GM21360 (cell line): ENCODE measurements at regions not wholly inside any gene's neighbourhood (a gene's known extent, or its start where the extent isn't known, plus 50 kb on each side); places are given as distances from the start of the nearest gene placed in this dataset.

Source experiments
- ATAC-seq: cut with Tn5 transposase; IDR thresholded peaks from one replicate; pipeline ENCODE4 v1.9.1; 2021; ENCODE audit warnings: mild to moderate bottlenecking, moderate library complexity; ENCODE audit not compliant: unreplicated experiment

DNA sequence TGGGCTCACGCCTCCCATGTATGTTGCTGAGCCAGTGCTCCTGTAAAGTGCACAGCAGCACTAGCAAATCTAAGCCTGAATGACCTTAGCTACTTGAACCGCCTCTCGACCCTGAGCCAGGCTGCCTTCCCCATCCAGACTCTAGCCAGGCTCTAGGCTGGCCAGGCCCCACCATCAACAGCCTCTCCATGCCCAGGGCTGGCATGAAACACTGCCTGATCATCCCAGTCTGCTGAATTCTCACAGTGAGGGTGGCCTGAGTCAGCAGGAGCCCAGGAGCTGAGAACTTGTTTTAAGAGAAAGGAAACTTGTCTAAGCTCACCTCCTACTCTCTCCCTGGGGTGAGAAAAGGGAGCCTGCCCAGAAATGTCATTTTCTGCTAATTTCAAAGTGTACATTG lies 733.3 kb downstream of the PTPRU start:
- ATAC-seq: no peak

DNA sequence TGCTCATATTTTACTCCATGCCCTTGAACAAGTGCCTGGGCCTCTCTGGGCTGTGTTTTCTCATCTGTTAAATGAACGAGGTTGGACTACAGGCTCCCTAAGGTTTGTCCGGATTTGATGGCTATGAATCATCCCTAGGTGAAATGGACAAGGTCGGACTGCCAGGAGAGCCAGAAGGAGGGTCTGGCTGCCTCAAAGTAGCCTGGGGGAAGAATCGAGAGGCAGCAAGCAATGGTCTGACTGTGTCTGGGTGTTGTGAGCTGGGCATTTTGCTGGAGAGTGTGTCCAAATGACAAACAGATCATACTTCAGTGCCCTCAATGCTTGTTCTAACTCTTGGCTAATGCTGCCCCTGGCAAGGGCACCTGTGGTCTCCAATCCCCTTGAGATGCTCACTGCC lies 730.9 kb downstream of the PTPRU start:
- no peak for ATAC-seq

DNA sequence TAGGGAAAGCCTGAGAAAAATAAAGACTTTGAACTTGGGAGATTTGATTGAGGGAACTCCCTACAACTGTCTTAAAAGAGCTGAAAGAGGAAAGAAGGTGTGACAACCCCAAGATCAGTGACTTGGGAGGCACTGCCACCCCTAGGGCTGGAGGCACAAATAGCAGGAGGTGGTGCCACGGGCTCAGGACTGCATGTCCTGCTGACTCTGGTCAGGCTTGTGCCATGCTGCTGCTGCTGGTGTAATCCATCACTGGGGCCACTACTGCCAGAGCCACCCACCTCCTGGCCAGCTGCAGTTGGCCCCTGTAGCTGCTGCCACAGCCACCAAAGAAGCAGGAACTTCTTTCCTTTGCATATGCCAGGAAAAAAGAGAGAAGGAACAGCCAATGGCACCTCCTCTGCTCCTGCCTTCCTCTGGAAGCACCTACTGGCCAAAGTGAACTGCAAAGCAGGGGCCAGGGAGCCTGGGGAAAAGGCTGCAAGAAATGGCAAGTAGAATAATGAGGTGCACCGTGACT lies 730.3 kb downstream of the PTPRU start:
- no peak for ATAC-seq

DNA sequence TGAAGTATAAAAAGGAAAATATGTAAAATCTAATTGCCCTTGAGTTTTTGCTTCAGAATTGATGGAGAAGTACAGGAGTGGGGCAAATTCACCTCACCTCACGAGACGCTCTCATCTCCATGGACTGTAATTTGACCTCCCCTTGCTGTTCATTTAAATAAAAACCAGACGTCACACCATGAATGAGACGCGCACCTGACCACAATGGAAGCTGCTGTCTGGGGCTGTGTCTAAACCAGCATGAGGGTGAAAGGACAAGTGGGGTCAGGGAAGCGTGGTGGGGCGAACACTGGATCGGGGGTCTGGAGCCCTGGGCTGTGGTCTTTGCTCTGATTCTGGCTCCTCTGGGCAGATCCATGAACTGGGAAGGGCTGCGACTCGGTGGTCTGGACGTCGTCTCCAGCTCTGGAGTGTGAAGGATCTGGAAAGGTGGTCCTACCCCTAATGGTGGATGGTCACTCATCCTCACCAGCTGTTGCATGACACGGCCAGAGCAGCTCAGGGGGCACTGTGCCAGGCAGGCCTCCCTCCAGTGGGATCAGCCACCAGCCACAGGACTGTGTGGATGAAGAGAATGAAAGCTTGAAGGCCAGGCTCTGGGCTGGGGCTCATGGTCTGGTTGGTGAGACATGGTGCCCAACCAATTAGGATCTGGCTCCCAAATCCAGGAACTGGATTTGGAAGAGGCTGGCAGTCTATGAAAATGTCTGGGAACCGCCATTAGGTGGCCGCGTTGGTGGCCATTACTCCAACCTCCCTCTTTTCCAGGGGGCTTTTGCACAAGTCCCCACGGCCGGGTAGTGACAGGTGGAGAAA lies 728.6 kb downstream of the PTPRU start:
- no peak for ATAC-seq

DNA sequence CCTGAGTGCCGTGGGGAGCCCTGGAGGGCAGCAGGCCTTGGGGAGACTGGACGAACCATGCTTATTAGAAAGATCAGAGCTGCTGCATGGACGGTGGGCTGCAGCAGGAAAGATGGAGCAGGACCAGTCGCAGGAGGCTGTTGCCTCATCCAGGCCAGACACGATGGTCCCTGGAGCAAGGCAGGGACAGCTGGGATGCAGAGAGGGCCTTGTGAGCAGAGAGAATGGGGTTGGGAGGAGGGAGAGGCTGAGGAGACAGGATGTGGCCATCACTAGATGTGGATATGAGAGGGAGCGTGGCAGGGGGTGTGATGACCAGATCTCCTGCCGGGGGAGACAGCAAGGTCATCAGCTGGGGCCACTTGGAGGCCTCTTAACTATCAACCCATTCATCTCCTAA lies 727.6 kb downstream of the PTPRU start:
- no peak for ATAC-seq

DNA sequence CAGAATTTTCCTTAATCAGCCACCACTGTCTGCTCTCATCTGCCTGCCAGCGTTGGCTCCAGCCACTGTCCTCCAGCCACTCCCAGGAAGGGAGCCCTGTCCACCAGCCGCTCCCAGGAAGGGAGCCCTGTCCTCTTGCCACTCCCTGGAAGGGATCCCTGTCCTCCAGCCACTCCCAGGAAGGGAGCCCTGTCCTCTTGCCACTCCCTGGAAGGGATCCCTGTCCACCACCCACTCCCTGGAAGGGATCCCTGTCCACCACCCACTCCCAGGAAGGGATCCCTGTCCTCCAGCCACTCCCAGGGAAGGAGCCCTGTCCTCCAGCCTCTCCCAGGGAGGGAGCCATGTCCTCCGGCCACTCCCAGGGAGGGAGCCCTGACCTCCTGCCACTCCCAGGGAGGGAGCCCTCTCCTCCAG lies 726.5 kb downstream of the PTPRU start:
- no peak for ATAC-seq

DNA sequence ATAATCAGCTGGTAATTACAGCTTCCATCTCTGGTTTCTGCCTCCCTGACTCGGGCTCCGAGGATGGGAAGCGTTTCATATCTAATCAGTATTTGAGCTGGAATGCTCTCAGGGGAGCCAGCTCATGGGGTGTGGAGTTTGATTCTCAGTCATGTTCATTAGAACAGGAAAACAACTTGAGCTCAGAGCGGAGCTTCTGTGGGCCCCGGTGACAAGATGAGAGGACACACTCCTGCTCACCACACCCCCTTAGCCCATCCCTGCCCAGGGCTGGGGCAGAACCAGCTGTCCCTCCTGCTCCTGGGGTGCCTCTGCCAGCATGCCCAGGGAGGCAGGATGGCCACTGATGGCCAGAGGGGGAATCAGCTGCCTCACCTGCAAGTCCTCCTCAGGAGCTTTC lies 726.0 kb downstream of the PTPRU start:
- no peak for ATAC-seq

DNA sequence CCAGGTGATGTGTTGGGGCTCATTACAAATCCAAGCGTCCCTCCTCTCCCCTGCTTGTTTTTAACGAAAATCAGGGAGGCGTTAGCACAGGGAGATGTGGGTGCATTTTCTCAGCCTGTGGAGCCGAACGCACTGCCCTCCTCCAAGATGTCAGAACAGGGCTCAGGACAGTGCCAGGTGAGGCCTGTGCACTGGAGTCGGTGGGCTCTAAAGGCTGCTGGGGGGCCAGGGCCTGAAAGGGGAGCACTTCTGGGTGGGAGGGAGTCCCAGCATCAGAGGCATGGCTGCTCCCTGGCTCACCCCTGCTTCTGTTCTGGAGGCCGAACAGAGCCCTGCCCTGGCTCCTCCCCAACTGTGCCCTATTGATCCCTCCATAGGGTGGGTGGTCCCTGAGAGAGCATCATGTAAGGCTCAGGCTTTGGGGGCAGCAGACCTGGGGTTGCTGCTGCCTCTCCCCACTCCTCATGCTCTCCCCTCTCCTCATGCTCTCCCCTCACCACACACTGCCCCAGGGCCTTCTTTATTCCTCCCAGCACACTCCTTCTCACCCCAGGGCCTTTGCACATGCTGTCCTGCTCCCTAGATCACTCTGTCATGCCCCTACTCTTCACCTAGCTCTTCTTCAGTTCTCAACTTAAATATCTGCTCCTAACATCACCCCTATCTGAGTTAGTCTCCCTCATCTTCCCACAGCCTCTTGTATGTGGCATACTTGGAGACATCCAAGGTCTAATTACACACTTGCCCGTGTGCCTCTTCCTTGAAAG lies 725.2 kb downstream of the PTPRU start:
- no peak for ATAC-seq

DNA sequence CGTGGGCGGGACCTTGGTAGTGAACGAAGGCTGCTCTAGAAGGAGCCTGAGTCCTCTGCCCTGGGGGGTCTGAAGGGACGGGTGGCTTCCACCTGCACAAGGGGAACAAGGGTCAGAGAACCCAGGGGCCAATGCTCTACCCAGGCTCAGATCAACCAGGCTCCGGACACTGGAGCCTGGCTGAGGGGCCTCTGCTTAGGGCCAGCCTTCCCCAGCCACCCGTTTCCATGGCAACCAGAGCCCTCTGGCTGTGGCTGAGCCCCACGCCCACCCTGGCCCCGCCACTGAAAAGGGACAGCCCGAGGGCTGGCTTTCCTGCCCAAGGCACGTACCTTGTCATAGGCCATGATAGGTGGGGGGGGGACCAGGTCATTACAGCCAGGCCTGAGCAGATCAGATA lies 724.6 kb downstream of the PTPRU start:
- no peak for ATAC-seq

DNA sequence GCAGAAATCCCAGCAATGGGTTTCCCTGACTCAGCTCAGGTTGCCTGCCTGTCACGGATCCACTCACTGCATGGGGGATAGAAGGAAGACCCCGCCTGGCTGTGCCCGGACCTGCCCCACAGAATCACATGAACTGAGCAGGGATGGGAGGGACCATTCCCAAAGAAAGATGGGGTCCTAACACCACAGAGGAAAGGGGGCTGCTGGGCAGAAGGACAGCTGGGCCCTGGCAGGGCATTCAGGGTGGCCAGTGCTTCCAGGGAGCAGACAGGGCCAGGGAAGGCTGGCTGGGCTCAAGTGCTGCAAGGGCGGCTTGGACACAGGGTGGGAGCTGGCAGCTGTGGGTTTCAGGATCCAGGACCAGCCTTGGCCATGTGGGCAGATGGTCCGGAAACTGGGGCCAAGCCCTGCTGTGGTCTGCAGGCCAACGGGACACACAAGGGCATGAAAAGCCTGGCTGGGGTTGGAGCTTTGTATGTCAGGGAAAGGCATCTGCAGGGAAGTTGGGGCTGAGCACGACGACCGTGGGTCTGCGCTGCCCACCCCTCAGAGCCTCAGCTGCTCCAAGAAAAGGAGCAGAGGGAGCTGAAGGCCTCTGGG lies 723.9 kb downstream of the PTPRU start:
- no peak for ATAC-seq

DNA sequence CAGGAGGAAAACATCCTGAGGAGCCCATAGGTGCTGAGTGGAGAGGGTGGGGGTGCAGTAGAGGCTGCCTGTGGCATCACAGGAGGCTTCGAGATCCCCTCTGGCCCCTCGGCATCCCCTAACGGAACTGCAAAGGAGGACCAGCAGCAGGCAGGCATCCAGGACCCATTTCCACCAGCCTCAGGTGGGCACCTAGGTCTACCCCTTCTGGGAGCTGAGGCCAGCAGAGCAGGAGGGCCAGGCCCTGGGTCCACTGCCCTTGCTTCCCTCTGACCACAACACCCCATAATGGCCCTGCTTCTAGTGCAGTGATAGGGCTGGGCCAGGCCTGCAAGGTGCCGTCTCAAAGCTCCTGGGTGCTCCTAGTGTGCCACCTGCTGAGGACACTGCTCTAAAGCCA lies 723.0 kb downstream of the PTPRU start:
- ATAC-seq: no peak

DNA sequence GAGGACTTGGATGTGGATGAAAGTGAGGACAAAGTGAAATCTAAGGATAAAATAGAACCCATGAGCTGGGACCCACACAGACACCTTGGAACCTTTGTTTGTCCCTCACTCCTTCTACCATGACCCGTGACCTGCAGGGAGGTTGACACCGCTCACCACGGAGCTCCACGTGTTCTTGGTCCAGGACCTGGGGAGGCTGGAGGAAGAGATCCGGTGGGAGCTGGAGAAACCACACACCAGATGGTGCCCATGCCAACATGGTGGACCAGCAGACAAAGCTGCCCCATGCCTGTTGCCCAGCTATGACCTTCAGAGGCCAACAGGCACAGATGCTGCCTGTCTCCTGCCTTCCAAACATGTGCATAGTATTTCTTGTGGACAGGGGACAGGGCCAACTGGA lies 721.9 kb downstream of the PTPRU start:
- ATAC-seq: no peak

DNA sequence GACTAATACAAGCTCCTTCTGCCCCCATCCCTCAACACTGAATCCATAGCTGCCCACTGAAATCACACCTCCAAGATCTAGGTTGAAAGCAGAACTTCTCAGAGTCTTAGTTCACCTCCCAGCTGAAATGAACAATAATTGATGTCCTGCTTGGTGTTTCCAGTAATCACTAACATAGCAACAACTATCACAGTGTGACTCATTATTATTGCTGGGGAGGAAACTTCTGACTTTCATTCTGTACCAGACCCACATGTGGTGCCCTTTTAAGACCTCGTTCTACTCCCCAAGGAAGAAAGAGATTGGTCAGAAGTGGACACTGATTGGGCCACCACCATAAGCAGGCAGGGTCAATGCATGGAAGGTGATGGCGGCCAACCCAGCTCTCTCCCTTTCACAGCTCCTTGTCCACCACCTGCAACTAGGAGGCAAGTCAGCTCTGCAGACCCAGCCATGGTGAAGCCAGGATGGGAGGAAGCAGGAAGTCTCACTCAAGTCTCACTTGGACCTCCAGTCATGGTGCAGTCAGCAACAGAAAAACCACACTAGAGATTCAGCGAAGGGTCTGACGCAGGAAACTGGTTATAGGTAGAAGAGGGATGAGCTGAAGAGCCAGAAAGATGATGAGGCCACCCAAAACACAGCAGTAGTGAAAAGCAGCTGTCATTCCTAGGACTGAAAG lies 720.2 kb downstream of the PTPRU start:
- ATAC-seq: no peak

DNA sequence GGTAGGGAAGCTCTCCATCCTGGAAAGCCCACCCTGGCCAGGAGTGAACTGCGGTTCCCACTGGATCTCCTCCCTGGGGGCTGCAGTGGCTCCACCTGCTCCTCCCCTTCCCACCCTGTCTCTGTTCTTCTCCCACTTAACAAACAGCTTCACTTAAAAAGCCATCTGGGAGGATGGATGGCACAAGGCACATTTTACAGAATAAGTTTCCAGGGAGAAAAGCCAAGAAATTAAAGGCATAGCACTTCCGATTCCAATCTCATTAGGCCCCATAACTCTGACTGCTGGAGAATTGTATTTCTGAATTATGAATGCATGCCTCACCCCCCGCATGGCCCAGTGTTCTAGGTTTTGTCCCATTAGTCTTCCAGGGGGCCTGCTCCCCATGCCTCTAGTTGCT lies 718.3 kb downstream of the PTPRU start:
- no peak for ATAC-seq

DNA sequence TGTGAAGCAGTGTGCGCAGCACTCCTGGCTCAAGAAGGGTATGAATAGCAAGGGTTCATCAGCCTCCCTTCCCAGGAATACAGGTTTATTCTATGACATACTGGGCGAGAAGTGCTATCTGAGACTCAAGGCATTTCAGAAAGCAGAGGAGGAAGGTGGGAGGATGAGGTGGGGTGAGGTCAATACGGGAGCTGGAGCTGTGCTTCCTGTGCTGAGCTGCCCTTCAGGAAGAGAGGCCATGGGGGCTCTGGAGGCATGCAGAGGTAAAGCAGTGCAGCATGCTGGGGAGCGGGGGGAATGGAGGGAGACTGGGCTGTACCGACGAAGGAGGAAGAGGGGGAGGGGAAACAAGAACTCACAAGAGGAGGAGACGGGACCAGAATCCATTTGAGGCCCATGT lies 717.6 kb downstream of the PTPRU start:
- no peak for ATAC-seq

DNA sequence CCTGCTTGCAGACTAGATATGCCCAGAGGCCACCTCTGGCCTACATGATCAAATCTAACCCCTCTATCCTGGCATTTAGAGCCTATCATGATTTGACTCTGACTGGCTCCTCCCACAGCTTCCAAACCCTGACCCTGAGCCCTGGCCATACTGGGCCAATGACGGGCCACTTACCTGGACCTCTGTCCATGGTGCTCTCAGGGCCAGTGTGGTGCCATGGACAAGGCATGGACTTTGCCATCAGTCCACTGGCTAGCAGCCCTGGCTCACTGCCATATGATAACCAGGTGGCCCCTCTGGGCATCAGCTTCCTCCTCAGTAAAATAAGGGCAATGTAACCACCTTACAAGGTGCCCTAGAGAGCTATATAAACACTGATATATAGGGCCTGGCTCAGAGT lies 713.4 kb downstream of the PTPRU start:
- no peak for ATAC-seq

DNA sequence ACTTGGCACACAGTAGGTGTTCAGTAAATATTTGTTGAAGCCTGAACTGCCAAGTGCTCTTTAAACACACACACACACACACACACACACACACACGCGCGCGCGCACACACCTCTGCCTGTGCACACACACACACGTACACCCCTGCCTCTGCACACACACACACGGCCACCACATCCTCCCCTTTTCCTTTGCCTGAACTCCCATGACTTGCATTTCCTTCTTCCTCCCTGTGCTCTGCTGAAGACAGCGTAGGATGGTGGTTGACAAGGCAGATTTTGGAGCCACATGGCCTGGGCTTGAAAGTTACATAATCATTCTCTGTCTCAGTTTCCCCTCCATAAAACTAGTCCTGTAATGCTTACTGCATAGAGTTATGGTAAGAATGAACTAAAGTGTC lies 712.3 kb downstream of the PTPRU start:
- no peak for ATAC-seq

DNA sequence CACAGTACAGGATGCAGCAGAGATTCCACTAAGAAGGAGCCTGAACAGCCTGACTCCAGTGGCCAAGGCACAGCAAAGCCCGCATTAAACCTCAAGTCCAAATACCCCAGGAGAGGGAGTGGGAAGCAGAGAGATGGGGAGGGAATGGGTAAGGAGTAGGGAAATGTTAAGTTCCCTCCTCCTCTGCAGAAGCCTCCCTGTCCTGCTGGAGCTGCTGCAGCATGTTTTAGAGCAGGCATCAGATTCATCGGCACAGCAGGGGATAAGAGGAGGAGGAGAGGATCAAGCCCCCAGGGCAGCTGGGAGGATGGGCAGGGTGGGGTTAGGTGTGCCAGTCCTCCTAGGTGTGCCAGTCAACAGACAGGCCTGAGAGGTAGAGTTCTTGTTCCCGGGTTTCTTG lies 709.7 kb downstream of the PTPRU start:
- no peak for ATAC-seq

DNA sequence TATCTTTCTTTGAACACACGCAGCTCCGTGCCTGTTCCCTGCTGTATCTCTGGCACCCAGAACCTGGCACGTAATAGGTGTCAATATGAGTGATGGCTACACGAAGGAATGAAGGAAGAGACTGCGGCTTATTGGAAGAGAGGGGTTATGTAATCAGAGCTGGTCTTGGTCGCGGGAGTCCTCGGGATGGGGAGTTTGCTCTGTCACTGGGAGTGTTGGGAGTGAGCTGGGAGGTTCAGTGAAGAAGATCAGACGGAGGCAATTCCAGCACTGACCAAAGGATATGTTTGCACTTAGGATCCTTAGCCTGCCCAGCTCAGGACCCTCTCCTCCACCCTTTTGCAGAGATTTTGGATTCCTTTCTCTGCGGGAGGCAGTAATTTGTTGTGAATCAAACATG lies 709.1 kb downstream of the PTPRU start:
- no peak for ATAC-seq

DNA sequence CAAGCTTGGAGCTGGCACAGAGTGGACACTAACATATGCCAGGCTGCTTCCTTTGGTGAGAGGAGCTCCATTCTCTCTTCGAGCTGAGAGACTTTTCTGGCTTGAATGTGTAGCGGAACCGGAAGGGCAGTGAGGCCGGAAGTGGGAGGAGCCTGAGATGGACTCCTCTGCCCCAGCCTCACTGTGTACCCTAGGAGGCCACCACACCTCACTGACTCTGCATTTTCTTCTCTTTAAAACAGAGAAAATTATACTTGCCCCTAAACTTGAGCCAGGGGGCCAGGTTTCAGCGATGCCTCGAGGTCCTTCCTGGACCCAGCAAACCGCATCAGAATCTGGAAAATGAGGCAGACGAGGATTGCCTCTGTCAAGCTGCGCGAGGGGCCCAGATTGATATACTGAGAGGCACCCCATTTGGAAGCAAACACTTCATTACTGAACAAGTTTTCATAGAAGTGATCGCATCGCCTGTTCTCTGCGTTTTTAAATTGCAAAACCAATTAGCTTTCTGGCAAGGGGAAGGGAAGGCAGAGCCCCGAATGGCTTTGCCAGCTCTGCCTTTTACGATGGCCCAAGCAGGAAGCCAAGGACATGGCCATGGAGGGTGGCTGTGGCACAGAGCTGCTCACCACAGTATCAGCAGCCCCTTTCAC lies 708.1 kb downstream of the PTPRU start:
- ATAC-seq: no peak

DNA sequence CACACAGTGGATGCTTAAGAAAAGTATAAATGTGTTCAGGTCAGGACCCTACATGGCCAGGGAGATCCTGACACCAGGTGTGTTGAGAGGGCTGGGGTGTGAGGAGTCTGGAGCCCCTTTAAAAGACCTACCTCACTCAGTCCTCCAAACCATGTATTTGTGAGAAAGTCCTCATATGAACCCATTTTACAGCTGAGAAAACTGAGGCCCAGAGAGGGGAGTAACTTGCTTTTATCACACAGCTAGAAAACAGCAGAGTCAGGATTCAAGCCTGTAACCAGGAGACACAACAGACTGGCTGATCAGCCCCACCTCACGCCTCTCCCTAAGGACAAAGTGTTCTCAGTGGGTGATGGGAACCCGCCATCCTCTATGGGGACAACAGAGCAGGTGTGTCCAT lies 706.7 kb downstream of the PTPRU start:
- ATAC-seq: no peak
